ENCODE measurements at regions not wholly inside any gene's neighbourhood (a gene's known extent, or its start where the extent isn't known, plus 50 kb on each side); places are given as distances from the start of the nearest gene placed in this dataset.

GRCh38 chr9:17031546-17031945 lies 103.3 kb upstream of the CNTLN start:
- TF ChIP-seq PATZ1 (CRISPR knock-in tag; IDR thresholded peaks at IDR 0.05; ENCODE audit: borderline replicate concordance) (no peak), ZNF70 (CRISPR knock-in tag; IDR thresholded peaks at IDR 0.05) (no peak), TOX (CRISPR knock-in tag; IDR thresholded peaks at IDR 0.05; ENCODE audit: borderline replicate concordance) (no peak), GLIS3 (CRISPR knock-in tag; IDR thresholded peaks at IDR 0.05) (no peak), PPARA (CRISPR knock-in tag; IDR thresholded peaks at IDR 0.05; ENCODE audit: borderline replicate concordance) (no peak), ZC3H10 (CRISPR knock-in tag; IDR thresholded peaks at IDR 0.05) (no peak), ESRRG (CRISPR knock-in tag; IDR thresholded peaks at IDR 0.05) (no peak), BACH2 (CRISPR knock-in tag; IDR thresholded peaks at IDR 0.05; ENCODE audit: borderline replicate concordance) (no peak), ZNF8 (CRISPR knock-in tag; IDR thresholded peaks at IDR 0.05) (no peak)
